ENCODE measurements at regions not wholly inside any gene's neighbourhood (a gene's known extent, or its start where the extent isn't known, plus 50 kb on each side); places are given as distances from the start of the nearest gene placed in this dataset.
A peak's percentile ranks its signal among the peaks of the same experiment; 100 is the strongest.
"Not testable (repeated sequence)": the region's sequence is repeated elsewhere in the genome, so short reads cannot be mapped to it uniquely, and the experiment has no call there.

DNA sequence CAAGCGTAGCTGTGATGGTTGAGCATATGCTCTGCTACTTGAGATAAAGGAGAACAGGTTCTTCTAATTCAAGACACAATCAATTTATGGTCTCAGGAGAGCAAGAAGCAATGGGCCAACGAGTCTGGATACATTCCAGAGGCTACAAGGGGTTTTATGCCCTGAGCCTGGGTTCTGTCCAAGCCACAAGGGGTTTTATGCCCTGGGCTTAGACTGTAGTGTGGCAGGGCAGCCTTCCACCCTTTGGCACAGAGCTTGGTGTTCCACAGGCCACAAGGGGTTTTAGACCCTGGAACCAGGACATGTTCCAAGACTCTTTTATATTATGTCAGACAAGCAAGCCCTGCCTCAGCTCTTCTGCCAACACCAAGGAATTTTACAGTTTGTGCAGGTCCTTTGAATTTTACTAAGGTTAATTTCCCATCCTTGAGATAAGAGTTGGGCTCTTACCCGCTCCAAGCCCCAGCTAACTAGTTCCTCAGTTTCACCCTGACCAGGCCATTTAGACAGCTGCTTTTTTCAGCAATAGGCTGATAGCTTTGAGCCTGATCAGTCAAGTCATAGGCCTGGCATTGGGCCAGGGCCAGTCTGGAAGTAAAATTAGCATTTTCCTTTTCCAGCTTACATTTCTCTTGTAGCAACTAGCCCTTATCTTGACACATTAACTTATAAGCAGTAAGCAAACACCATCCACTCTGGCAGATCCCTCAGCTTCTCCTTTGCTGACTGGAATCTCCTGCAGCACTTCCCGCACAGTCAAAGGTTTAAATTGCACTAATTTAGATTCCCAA is 95.0 kb downstream of the ZNF737 start:
- intact Hi-C loops (cut with DNase I): no loop called here
- no peaks in the 10 kb centered on the region for H3K27me3 ChIP-seq
- DNase-seq (ENCODE audit: low spot score in 2 of 2): no peak

DNA sequence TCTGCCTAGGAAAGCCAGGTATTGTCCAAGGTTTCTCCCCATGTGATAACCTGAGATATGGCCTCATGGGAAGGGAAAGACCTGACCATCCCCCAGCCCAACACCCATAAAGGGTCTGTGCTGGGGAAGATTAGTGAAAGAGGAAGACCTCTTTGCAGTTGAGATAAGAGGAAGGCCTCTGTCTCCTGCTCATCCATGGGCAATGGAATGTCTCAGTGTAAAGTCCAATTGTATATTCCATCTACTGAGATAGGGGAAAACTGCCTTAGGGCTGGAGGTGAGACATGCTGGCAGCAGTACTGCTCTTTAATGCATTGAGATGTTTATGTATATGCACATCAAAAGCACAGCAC is 99.0 kb downstream of the ZNF737 start:
- H3K36me3 ChIP-seq; DNase-seq (ENCODE audit: low spot score in 2 of 2); H3K9me3 ChIP-seq; intact Hi-C loops (cut with DNase I); H3K4me3 ChIP-seq; H3K27me3 ChIP-seq; H3K27ac ChIP-seq; H3K4me1 ChIP-seq: not testable (repeated sequence)

More for the DNA sequence above, 95.0 kb downstream of the ZNF737 start:
- no peak for TF ChIP-seq CTCF (IDR thresholded peaks at IDR 0.05)
- Histone ChIP-seq H3K4me3 (peak overlapping the region in 1 of 2 donors; percentile 25), H3K9me3 (no peaks in the 10 kb centered on the region), H3K4me1 (no peaks in the 10 kb centered on the region), H3K36me3 (no peaks in the 10 kb centered on the region), H3K27ac (no peak overlapping the region)

DNA sequence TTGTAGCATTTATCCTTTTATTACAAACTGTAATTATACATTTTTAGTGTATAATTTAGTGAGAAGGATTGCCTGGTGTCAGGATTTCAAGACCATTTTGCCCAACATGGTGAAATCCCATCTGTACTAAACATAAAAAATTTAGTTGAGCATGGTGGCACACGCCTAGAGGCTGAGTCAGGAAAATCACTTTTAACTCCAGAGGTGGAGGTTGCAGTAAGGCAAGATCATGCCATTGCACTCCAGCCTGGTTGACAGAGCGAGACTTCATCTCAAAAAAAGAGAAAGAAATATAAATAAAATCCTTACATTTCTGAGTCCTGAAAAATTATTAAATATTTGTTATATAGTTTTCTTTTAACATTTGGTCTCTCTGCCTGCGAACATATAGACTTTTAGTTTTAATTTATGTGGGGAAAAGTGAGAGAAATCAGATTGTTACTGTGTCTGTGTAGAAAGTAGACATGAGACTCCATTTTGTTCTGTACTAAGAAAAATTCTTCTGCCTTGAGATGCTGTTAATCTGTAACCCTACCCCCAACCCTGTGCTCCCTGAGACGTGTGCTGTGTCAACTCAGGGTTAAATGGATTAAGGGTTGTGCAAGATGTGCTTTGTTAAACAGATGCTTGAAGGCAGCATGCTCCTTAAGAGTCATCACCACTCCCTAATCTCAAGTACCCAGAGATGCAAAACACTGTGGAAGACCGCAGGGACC is 99.5 kb downstream of the ZNF737 start:
- H3K27me3 ChIP-seq; H3K4me1 ChIP-seq; DNase-seq (ENCODE audit: low spot score in 2 of 2); H3K27ac ChIP-seq; H3K36me3 ChIP-seq; H3K4me3 ChIP-seq; intact Hi-C loops (cut with DNase I); H3K9me3 ChIP-seq: not testable (repeated sequence)

DNA sequence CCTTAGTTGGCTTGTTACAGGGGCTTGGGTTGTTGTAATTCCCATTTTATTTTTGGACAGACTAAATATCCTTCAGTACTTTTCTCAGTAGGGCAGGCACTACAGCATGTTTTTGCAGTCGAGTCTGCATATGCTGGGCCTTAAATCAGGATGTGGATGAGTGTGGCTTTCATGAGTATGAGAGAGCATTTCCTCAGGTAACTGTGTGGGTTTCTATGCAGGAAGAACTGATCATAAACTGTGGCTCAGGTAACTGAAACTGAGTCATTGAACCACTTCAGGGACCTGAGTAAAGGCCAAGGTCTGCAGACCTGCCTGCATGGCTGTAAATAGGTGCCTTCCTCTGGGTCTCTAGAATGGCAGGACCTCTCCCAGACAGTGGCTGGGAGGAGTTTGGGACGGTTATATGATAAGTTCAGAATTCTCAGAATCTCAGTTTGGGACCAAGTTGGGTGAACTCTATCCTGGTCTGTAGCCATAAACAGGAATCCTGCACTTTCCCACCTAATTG is 112.1 kb downstream of the ZNF737 start:
- intact Hi-C loops (cut with DNase I): no loop called here
- no peaks in the 10 kb centered on the region for H3K4me1 ChIP-seq
- no peak for TF ChIP-seq CTCF (IDR thresholded peaks at IDR 0.05)
- no peaks in the 10 kb centered on the region for H3K27me3 ChIP-seq
- H3K36me3 ChIP-seq: no peaks in the 10 kb centered on the region
- no peak overlapping the region for H3K4me3 ChIP-seq
- H3K9me3 ChIP-seq: no peaks in the 10 kb centered on the region
- H3K27ac ChIP-seq: no peak overlapping the region
- no peak for DNase-seq (ENCODE audit: low spot score in 2 of 2)

GRCh38 chr19:20444202-20444885 is 121.2 kb downstream of the ZNF737 start:
- H3K27ac ChIP-seq: no peak overlapping the region
- no peak overlapping the region for H3K4me3 ChIP-seq
- no peaks in the 10 kb centered on the region for H3K4me1 ChIP-seq
- H3K36me3 ChIP-seq: no peaks in the 10 kb centered on the region
- no peak for DNase-seq (ENCODE audit: low spot score in 2 of 2)
- H3K9me3 ChIP-seq: no peaks in the 10 kb centered on the region
- TF ChIP-seq CTCF (IDR thresholded peaks at IDR 0.05): no peak
- H3K27me3 ChIP-seq: no peaks in the 10 kb centered on the region
- intact Hi-C loops (cut with DNase I): no loop called here

- H3K36me3 ChIP-seq; DNase-seq (ENCODE audit: low spot score in 2 of 2); intact Hi-C loops (cut with DNase I); H3K4me1 ChIP-seq; H3K9me3 ChIP-seq; H3K4me3 ChIP-seq; H3K27ac ChIP-seq; H3K27me3 ChIP-seq: not testable (repeated sequence)
Measured at GRCh38 chr19:20432266-20432842, 133.2 kb downstream of the ZNF737 start.
